HG03432 (cell line): ENCODE measurements at regions not wholly inside any gene's neighbourhood (a gene's known extent, or its start where the extent isn't known, plus 50 kb on each side); places are given as distances from the start of the nearest gene placed in this dataset.

Experiments
- ATAC-seq: cut with Tn5 transposase; IDR thresholded peaks from one replicate; pipeline ENCODE4 v1.9.1; 2021; ENCODE audit warnings: mild to moderate bottlenecking, moderate library complexity; ENCODE audit not compliant: unreplicated experiment

GRCh38 chr4:138758876-138759553, 256.6 kb upstream of the NOCT start:
- ATAC-seq, result no peak

DNA sequence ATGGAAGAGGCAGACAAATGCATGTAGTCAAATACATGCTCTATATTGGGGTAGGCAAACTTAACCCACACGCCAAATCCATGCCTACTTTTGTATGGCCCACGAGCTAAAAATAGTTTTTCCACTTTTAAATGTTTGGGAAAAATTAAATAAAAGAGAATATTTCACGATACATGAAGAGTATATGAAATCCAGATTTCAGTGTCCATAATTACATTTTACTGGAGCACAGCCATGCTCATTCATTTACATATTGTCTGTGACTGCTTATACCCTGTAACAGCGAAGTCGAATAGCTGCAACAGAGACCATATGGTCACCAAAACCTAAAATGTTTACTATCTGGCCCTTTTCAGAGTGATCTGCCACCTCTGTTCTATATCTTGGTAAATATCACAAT, 257.4 kb upstream of the NOCT start:
- ATAC-seq, result no peak

- no peak for ATAC-seq
Observed at GRCh38 chr4:138757432-138757831, 258.1 kb upstream of the NOCT start.

DNA sequence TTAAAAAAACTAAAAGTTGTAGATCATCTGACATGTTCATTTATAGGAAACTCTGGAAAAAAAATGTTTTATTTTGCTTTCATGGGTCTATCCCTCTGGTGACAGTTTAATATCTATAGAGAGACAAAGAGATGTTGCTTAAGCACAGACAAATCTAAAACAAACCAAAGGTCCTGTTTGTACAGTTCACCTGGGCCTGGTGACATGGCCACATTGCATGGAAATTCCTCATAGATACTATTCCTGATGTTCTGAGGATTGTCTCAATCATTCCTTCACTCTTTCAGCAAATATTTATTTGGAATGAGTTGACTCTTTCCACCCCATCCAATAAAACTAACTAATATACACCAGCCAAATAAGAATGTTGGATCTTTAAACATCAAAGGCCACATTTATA, 259.1 kb upstream of the NOCT start:
- ATAC-seq, result no peak

DNA sequence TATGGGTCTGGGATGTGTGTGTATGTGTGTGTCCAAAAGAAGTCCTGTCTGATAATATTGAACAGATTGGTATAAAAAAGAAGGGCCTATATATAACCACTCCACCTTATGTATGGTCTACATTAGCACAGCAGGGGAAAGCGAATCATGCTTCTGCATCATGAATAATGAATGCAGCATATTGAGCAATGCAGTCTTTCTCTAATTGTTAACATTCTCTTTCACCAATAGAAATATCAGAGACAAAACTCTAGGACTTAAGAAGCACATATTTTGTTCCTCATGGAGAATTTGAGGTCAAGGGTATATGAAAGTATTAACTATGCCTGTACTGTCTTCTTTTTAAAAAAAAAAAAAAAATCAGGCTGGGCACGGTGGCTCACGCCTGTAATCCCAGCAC, 264.3 kb upstream of the NOCT start:
- ATAC-seq, result no peak

- no peak for ATAC-seq
Observed at GRCh38 chr4:138749303-138749702, 266.3 kb upstream of the NOCT start.

- ATAC-seq, result no peak
Observed at GRCh38 chr4:138741766-138742377, 273.7 kb upstream of the NOCT start.

- ATAC-seq, result no peak
Observed at GRCh38 chr4:138740816-138741745, 274.5 kb upstream of the NOCT start.

DNA sequence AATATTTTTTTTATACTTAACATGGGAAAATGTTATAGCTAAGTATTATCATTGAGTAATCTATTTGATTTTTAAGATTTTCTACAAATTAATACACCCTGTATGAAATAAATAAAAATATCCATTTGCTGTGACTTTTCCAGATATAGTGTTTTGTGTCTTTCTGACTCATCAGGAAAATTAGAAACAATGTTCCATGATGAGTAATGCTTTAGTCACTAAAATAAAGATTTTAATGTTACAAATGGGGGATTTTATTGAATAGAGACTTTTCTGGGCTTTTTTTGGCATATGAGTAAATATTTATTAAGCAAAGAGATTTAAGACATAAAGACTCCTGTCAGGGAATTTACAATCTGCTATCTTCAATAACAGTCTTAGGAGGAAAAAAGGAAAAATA, 279.2 kb upstream of the NOCT start:
- ATAC-seq, result no peak

- no peak for ATAC-seq
Observed at GRCh38 chr4:138734746-138735145, 280.8 kb upstream of the NOCT start.

GRCh38 chr4:138728566-138728965, 287.0 kb upstream of the NOCT start:
- ATAC-seq, result no peak

- ATAC-seq, result no peak
Observed at GRCh38 chr4:138727731-138728130, 287.9 kb upstream of the NOCT start.

GRCh38 chr4:138724530-138724929, 291.1 kb upstream of the NOCT start:
- ATAC-seq, result no peak

GRCh38 chr4:138716559-138717335, 298.8 kb upstream of the NOCT start:
- no peak for ATAC-seq

- ATAC-seq, result no peak
Observed at GRCh38 chr4:138710297-138710696, 305.3 kb upstream of the NOCT start.

- no peak for ATAC-seq
Observed at GRCh38 chr4:138709859-138710258, 305.7 kb upstream of the NOCT start.

GRCh38 chr4:138707746-138708677, 307.6 kb upstream of the NOCT start:
- no peak for ATAC-seq

DNA sequence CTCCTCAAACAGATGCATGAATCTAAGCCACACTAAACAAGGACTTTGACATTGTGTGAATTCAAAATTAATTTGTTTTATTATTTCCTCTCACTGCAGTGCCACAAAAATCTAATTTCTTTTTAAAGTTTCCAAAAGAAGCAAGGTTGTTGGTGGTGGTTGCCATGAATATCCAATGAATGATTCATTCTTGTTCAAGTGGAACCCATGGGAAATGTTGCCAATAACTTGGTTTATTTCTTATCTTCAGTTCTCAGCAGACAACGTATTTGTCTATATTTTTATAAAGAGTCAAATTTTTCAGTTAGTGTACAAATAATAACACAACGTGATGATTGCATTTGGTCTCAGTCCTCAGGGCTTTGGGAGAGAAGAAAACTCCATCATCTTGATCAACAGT, 309.4 kb upstream of the NOCT start:
- ATAC-seq, result no peak

DNA sequence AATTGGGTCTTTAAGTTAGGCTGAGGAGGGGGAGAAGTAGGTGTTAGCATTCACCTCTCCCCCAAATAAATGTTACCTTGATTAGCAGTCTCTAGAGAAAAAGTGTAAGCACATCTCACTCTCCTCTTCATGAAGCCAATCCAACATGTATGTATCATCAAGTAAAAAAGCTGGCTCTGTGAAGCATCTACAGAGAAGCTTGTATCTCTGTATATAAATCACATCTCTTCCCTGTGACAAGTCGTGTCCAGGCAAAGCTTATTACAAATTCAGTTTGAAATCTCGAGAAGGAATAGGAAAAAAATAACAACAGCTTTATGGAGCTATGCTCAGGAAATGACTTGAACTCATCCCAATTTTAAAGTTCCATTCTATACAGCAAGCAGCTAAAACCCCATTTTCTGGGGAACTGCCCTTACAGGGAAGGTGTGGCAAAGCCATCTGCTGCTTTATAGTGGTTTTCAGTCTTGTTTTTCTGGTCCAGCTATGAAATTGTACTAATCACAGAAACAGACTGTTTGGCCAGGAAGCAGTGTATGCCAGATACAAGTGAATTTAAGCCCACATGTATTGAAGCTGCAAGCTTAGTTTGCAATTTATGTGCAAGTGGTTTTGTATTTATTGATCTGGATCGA, 313.3 kb upstream of the NOCT start:
- ATAC-seq, result no peak

- ATAC-seq, result no peak
Observed at GRCh38 chr4:138698641-138699040, 316.9 kb upstream of the NOCT start.
